GM23248 (cell line): ENCODE measurements at regions not wholly inside any gene's neighbourhood (a gene's known extent, or its start where the extent isn't known, plus 50 kb on each side); places are given as distances from the start of the nearest gene placed in this dataset.

Experiments
- DNase-seq: peaks from one replicate; pipeline ENCODE4 v3.0.0-alpha.2; 2015
- H2AFZ ChIP-seq: fragments of 200-600 bp; sonication (generic); 2 replicates; pipeline ENCODE4 v1.6.1; 2016; ENCODE audit warnings: antibody characterized with exemption
- H3F3A ChIP-seq: fragments of 200-600 bp; sonication (generic); 2 replicates; pipeline ENCODE4 v1.6.1; 2016; ENCODE audit warnings: mild to moderate bottlenecking, antibody characterized with exemption, mixed run types; ENCODE audit not compliant: insufficient read depth
- H3K27ac ChIP-seq: fragments of 200-600 bp; sonication (generic); 2 replicates; pipeline ENCODE4 v1.5.1; 2016; ENCODE audit warnings: mild to moderate bottlenecking
- H3K27me3 ChIP-seq: fragments of 200-600 bp; sonication (generic); replicated peaks from 2 replicates; pipeline ENCODE4 v1.6.1; 2016; ENCODE audit warnings: mild to moderate bottlenecking; ENCODE audit not compliant: insufficient read depth
- H3K36me3 ChIP-seq: fragments of 200-600 bp; sonication (generic); 2 replicates; pipeline ENCODE4 v1.6.1; 2016; ENCODE audit warnings: low read depth, mild to moderate bottlenecking
- H3K4me1 ChIP-seq: fragments of 200-600 bp; sonication (generic); 2 replicates; pipeline ENCODE4 v1.6.1; 2016; ENCODE audit warnings: mild to moderate bottlenecking; ENCODE audit not compliant: insufficient read depth
- H3K4me2 ChIP-seq: fragments of 200-600 bp; sonication (generic); one replicate; pipeline ENCODE4 v1.6.1; 2016; ENCODE audit warnings: mild to moderate bottlenecking; ENCODE audit not compliant: unreplicated experiment
- H3K4me3 ChIP-seq: fragments of 200-600 bp; sonication (generic); 2 replicates; pipeline ENCODE4 v1.5.1; 2016; ENCODE audit warnings: mild to moderate bottlenecking
- H3K79me2 ChIP-seq: fragments of 200-600 bp; sonication (generic); 2 replicates; pipeline ENCODE4 v1.6.1; 2016; ENCODE audit warnings: mild to moderate bottlenecking; ENCODE audit not compliant: insufficient read depth
- H3K9ac ChIP-seq: fragments of 200-600 bp; sonication (generic); 2 replicates; pipeline ENCODE4 v1.6.1; 2016; ENCODE audit warnings: mild to moderate bottlenecking
- H3K9me2 ChIP-seq: fragments of 200-600 bp; sonication (generic); 2 replicates; pipeline ENCODE4 v1.6.1; 2016; ENCODE audit warnings: mixed run types, mild to moderate bottlenecking, moderate library complexity; ENCODE audit not compliant: insufficient read depth
- H3K9me3 ChIP-seq: fragments of 200-600 bp; sonication (generic); one replicate; pipeline ENCODE4 v1.6.1; 2017; ENCODE audit warnings: low read depth
- H4K20me1 ChIP-seq: fragments of 200-600 bp; sonication (generic); 2 replicates; pipeline ENCODE4 v1.6.0; 2016; ENCODE audit not compliant: insufficient read depth
- EZH2 ChIP-seq: fragments of 200-600 bp; sonication (generic); IDR thresholded peaks from 2 replicates; pipeline ENCODE4 v1.6.1; 2018; ENCODE audit warnings: antibody characterized with exemption, mild to moderate bottlenecking; ENCODE audit not compliant: insufficient read depth, poor library complexity, severe bottlenecking
- EZH2phosphoT487 ChIP-seq: fragments of 200-600 bp; sonication (generic); IDR thresholded peaks from 2 replicates; pipeline ENCODE4 v1.6.1; 2018; ENCODE audit warnings: antibody characterized with exemption, moderate library complexity, mild to moderate bottlenecking, low read depth; ENCODE audit not compliant: insufficient read depth
- WGBS, 2 experiments: methylation state at CpG; one replicate each; pipeline ENCODE4 v1.1.6; 2015 to 2017; ENCODE audit warnings: low lambda C conversion rate in 2 of 2, low coverage in 1 of 2; ENCODE audit errors: missing lambda C conversion rate in 2 of 2; 5-methylcytosine and 5-hydroxymethylcytosine counted together
- in situ Hi-C: fragments of 300-500 bp; cut with MboI; formaldehyde crosslinking; loops from 2 replicates; pipeline ENCODE4 v1.15.0; 2020

DNA sequence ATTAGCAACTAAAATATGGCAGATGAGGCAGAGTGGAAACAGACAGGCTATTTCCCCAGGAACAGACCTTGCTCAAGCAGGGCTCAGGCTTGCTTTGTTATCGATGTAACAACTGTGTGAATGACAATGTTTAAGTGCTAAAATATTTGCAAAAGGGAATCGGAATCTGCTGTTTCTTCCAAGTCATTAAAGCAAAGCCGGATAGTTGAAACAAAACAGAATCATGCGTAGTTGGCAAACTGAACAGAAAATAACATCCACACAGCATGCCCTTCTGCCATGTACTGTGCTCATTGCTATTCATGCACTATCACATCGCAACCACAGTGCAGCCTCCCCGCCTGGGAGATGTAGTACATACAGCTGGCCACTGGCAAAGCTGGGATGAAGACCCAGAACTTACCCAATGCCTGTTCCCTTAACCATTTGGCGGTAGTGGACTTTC is 799.1 kb downstream of the DIAPH3 start:
- Histone ChIP-seq H3K9me2 (no peaks in the 10 kb centered on the region; the same call in 1 of the 2 replicates), H3K27ac (no peak overlapping the region), H3K36me3 (no peaks in the 10 kb centered on the region)

GRCh38 chr13:59367467-59367866 is 796.3 kb downstream of the DIAPH3 start:
- 51 to 63% methylated on average over 5 of the region's 5 CpGs for WGBS, 2 experiments
- H4K20me1 ChIP-seq = no peaks in the 10 kb centered on the region
- TF ChIP-seq EZH2 (no peak), EZH2phosphoT487 (no peak)
- no peak overlapping the region for H2AFZ ChIP-seq
- no peaks in the 10 kb centered on the region; the same call in 1 of the 2 replicates for H3K9me2 ChIP-seq
- in situ Hi-C loops = no loop called here
- H3K79me2 ChIP-seq = no peaks in the 10 kb centered on the region
- no peaks in the 10 kb centered on the region for H3K27me3 ChIP-seq
- H3K4me3 ChIP-seq = no peak overlapping the region
- no peak overlapping the region for H3K9ac ChIP-seq
- no peaks in the 10 kb centered on the region for H3K4me1 ChIP-seq
- no peaks in the 10 kb centered on the region for H3K36me3 ChIP-seq
- no peaks in the 10 kb centered on the region for H3K9me3 ChIP-seq
- no peak overlapping the region for H3K27ac ChIP-seq
- no peak overlapping the region for H3K4me2 ChIP-seq
- H3F3A ChIP-seq = no peaks in the 10 kb centered on the region
- DNase-seq = no peak

More for the DNA sequence above, 799.1 kb downstream of the DIAPH3 start:
- no peaks in the 10 kb centered on the region for H3K27me3 ChIP-seq
- H3K79me2 ChIP-seq = no peaks in the 10 kb centered on the region
- H4K20me1 ChIP-seq = no peaks in the 10 kb centered on the region
- no peak overlapping the region for H3K4me2 ChIP-seq
- H3K9me3 ChIP-seq = no peaks in the 10 kb centered on the region
- DNase-seq = peak; percentile 2
- no peaks in the 10 kb centered on the region for H3K4me1 ChIP-seq
- H2AFZ ChIP-seq = no peak overlapping the region
- H3F3A ChIP-seq = no peaks in the 10 kb centered on the region
- WGBS, 2 experiments = 4 to 11% methylated on average over 7 of the region's 7 CpGs
- H3K9ac ChIP-seq = no peak overlapping the region
- H3K4me3 ChIP-seq = no peak overlapping the region
- TF ChIP-seq EZH2 (no peak), EZH2phosphoT487 (no peak)
- in situ Hi-C loops = no loop called here

GRCh38 chr13:59367904-59368303 is 795.8 kb downstream of the DIAPH3 start:
- H3K36me3 ChIP-seq = no peaks in the 10 kb centered on the region
- DNase-seq = no peak
- H3K4me2 ChIP-seq = no peak overlapping the region
- no peaks in the 10 kb centered on the region for H3F3A ChIP-seq
- H3K4me1 ChIP-seq = no peaks in the 10 kb centered on the region
- H4K20me1 ChIP-seq = no peaks in the 10 kb centered on the region
- H3K9ac ChIP-seq = no peak overlapping the region
- no peaks in the 10 kb centered on the region for H3K27me3 ChIP-seq
- H3K9me3 ChIP-seq = no peaks in the 10 kb centered on the region
- no peaks in the 10 kb centered on the region; the same call in 1 of the 2 replicates for H3K9me2 ChIP-seq
- in situ Hi-C loops = no loop called here
- no peak overlapping the region for H3K27ac ChIP-seq
- H2AFZ ChIP-seq = no peak overlapping the region
- TF ChIP-seq EZH2phosphoT487 (no peak), EZH2 (no peak)
- WGBS, 2 experiments = 52 to 60% methylated on average over 3 of the region's 3 CpGs
- no peak overlapping the region for H3K4me3 ChIP-seq
- H3K79me2 ChIP-seq = no peaks in the 10 kb centered on the region

- Histone ChIP-seq H3K4me2 (no peak overlapping the region), H3K36me3 (no peaks in the 10 kb centered on the region), H3K79me2 (no peaks in the 10 kb centered on the region), H4K20me1 (no peaks in the 10 kb centered on the region), H3K9me2 (no peaks in the 10 kb centered on the region; the same call in 1 of the 2 replicates), H3K9ac (no peak overlapping the region), H3K4me3 (no peak overlapping the region), H3K9me3 (no peaks in the 10 kb centered on the region), H2AFZ (no peak overlapping the region), H3F3A (no peaks in the 10 kb centered on the region), H3K4me1 (no peaks in the 10 kb centered on the region), H3K27ac (no peak overlapping the region), H3K27me3 (no peaks in the 10 kb centered on the region)
- in situ Hi-C loops = no loop called here
- TF ChIP-seq EZH2 = no peak
- no peak for TF ChIP-seq EZH2phosphoT487
- 15 to 16% methylated on average over 3 of the region's 3 CpGs for WGBS, 2 experiments
- DNase-seq = no peak
Observed at GRCh38 chr13:59368693-59369092, 795.0 kb downstream of the DIAPH3 start.

- H4K20me1 ChIP-seq = no peaks in the 10 kb centered on the region
- H3K36me3 ChIP-seq = no peaks in the 10 kb centered on the region
- H3K27ac ChIP-seq = no peak overlapping the region
- no peaks in the 10 kb centered on the region for H3F3A ChIP-seq
- H3K4me3 ChIP-seq = no peak overlapping the region
- in situ Hi-C loops = no loop called here
- no peaks in the 10 kb centered on the region for H3K9me3 ChIP-seq
- no peak overlapping the region for H3K9ac ChIP-seq
- no peak overlapping the region for H3K4me2 ChIP-seq
- 23 to 24% methylated on average over 1 of the region's 1 CpG for WGBS, 2 experiments
- H3K27me3 ChIP-seq = no peaks in the 10 kb centered on the region
- DNase-seq = no peak
- no peak for TF ChIP-seq EZH2phosphoT487
- no peak for TF ChIP-seq EZH2
- H3K79me2 ChIP-seq = no peaks in the 10 kb centered on the region
- no peak overlapping the region for H2AFZ ChIP-seq
- H3K9me2 ChIP-seq = no peaks in the 10 kb centered on the region
- H3K4me1 ChIP-seq = no peaks in the 10 kb centered on the region
Observed at GRCh38 chr13:59371229-59371628, 792.5 kb downstream of the DIAPH3 start.
